ENCODE measurements at regions not wholly inside any gene's neighbourhood (a gene's known extent, or its start where the extent isn't known, plus 50 kb on each side); places are given as distances from the start of the nearest gene placed in this dataset.

GRCh38 chr9:547314-547713, 294.2 kb upstream of the DMRT1 start:
- intact Hi-C loops (cut with micrococcal nuclease) = loop anchor here (5.0 kb wide), 1 partner anchor 160 kb away; no protein-coding TSS in a partner anchor
- ATAC-seq = no peak
- DNase-seq = no peak

- ATAC-seq = no peak
- intact Hi-C loops (cut with micrococcal nuclease) = loop anchor here (5.0 kb wide), 1 partner anchor 162 kb away; no protein-coding TSS in a partner anchor
Observed at GRCh38 chr9:549455-549997, 292.0 kb upstream of the DMRT1 start.

GRCh38 chr9:550333-550732, 291.2 kb upstream of the DMRT1 start:
- ATAC-seq (no peak), DNase-seq (no peak)
- intact Hi-C loops (cut with micrococcal nuclease) = no loop called here

More at GRCh38 chr9:549455-549997, 292.0 kb upstream of the DMRT1 start:
- DNase-seq = no peak

- ATAC-seq = peak; percentile 32
- intact Hi-C loops (cut with micrococcal nuclease) = no loop called here
Observed at GRCh38 chr9:551986-552929, 289.2 kb upstream of the DMRT1 start.

GRCh38 chr9:555493-555892, 286.0 kb upstream of the DMRT1 start:
- no peak for DNase-seq
- intact Hi-C loops (cut with micrococcal nuclease) = no loop called here

More at GRCh38 chr9:551986-552929, 289.2 kb upstream of the DMRT1 start:
- DNase-seq = no peak

GRCh38 chr9:556199-556598, 285.3 kb upstream of the DMRT1 start:
- no peak for ATAC-seq
- DNase-seq = no peak
- intact Hi-C loops (cut with micrococcal nuclease) = no loop called here

More at GRCh38 chr9:555493-555892, 286.0 kb upstream of the DMRT1 start:
- ATAC-seq = no peak

GRCh38 chr9:556675-557074, 284.8 kb upstream of the DMRT1 start:
- ATAC-seq (no peak), DNase-seq (no peak)
- intact Hi-C loops (cut with micrococcal nuclease) = no loop called here

- intact Hi-C loops (cut with micrococcal nuclease) = no loop called here
- ATAC-seq (no peak), DNase-seq (no peak)
Observed at GRCh38 chr9:557601-558201, 283.8 kb upstream of the DMRT1 start.

- no peak for DNase-seq
- intact Hi-C loops (cut with micrococcal nuclease) = no loop called here
- ATAC-seq = peak; percentile 13
Observed at GRCh38 chr9:561427-561826, 280.1 kb upstream of the DMRT1 start.

- no peak for DNase-seq
- intact Hi-C loops (cut with micrococcal nuclease) = no loop called here
- ATAC-seq = peak; percentile 10
Observed at GRCh38 chr9:563200-563599, 278.3 kb upstream of the DMRT1 start.

- DNase-seq = no peak
- intact Hi-C loops (cut with micrococcal nuclease) = no loop called here
- ATAC-seq = no peak
Observed at GRCh38 chr9:565528-565927, 276.0 kb upstream of the DMRT1 start.

- intact Hi-C loops (cut with micrococcal nuclease) = no loop called here
- DNase-seq = no peak
Observed at GRCh38 chr9:567128-567746, 274.3 kb upstream of the DMRT1 start.

GRCh38 chr9:567747-568305, 273.7 kb upstream of the DMRT1 start:
- ATAC-seq = no peak
- intact Hi-C loops (cut with micrococcal nuclease) = no loop called here

More at GRCh38 chr9:567128-567746, 274.3 kb upstream of the DMRT1 start:
- no peak for ATAC-seq

GRCh38 chr9:569296-569695, 272.2 kb upstream of the DMRT1 start:
- peak; percentile 10 for ATAC-seq

More at GRCh38 chr9:567747-568305, 273.7 kb upstream of the DMRT1 start:
- DNase-seq = no peak

GRCh38 chr9:570187-570586, 271.3 kb upstream of the DMRT1 start:
- peak; percentile 65 for ATAC-seq
- intact Hi-C loops (cut with micrococcal nuclease) = no loop called here
- DNase-seq = no peak

More at GRCh38 chr9:569296-569695, 272.2 kb upstream of the DMRT1 start:
- no peak for DNase-seq
- intact Hi-C loops (cut with micrococcal nuclease) = no loop called here

GRCh38 chr9:571066-571465, 270.4 kb upstream of the DMRT1 start:
- ATAC-seq = peak; percentile 73
- intact Hi-C loops (cut with micrococcal nuclease) = no loop called here

GRCh38 chr9:571741-572140, 269.8 kb upstream of the DMRT1 start:
- intact Hi-C loops (cut with micrococcal nuclease) = no loop called here
- DNase-seq (no peak), ATAC-seq (no peak)

More at GRCh38 chr9:571066-571465, 270.4 kb upstream of the DMRT1 start:
- no peak for DNase-seq

GRCh38 chr9:573691-574410, 267.6 kb upstream of the DMRT1 start:
- peak; percentile 49 for ATAC-seq
- DNase-seq = peak; percentile 58

GRCh38 chr9:575139-575538, 266.4 kb upstream of the DMRT1 start:
- peak; percentile 78 for ATAC-seq
- DNase-seq = no peak
- intact Hi-C loops (cut with micrococcal nuclease) = no loop called here

More at GRCh38 chr9:573691-574410, 267.6 kb upstream of the DMRT1 start:
- intact Hi-C loops (cut with micrococcal nuclease) = no loop called here

Data from left ventricle myocardium superior (tissue), 1 donor.